GM21381 (cell line): ENCODE measurements at regions not wholly inside any gene's neighbourhood (a gene's known extent, or its start where the extent isn't known, plus 50 kb on each side); places are given as distances from the start of the nearest gene placed in this dataset.

Experiments
- ATAC-seq: cut with Tn5 transposase; IDR thresholded peaks from one replicate; pipeline ENCODE4 v1.9.1; 2021; ENCODE audit warnings: mild to moderate bottlenecking, moderate library complexity; ENCODE audit not compliant: unreplicated experiment

DNA sequence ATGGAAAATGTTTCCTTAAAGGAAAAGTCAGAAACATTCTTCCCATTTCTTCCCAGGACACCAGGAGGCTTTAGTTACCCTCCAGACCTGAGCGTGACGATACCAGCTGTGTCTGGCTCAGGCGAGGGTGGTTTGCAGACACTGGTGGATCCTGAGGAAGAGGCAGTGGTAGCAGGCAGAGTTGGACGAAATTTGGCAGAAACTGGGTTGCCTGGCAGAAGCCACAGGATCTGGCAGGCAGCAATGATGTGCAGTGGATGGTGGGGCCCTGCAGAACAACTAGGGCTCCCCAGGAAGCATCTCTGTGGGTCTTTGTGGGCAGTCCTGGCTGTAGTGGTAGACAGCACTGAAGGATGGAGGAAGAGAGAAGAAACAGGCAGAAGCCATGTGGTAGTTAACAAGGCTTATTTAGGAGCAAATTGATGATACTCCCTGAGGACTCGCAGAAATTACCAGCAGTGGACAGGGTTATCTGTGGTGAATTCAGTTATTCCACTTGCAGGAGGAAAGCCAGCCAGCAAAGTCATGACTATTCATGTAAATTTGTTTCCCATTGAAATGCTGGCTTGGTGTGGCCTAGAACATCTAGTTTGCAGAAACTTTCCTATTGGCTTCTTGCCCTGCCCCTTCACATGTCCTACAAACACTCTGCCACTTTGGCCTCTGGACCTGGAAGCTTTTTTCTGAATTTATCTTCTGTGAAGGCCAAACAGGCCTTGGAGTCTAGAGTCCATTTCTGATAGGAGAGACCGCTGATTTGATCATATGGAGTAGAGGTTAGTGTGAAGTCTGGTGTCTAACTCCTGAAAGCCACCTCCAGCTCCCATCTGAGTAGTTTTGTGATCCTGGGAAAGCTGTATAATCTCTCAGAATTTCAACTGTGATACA, 212.0 kb downstream of the DMRT2 start:
- ATAC-seq: no peak

GRCh38 chr9:1267141-1267570, 217.0 kb downstream of the DMRT2 start:
- peak; percentile 83 for ATAC-seq

- ATAC-seq: no peak
Measured at GRCh38 chr9:1267581-1267980, 217.4 kb downstream of the DMRT2 start.

DNA sequence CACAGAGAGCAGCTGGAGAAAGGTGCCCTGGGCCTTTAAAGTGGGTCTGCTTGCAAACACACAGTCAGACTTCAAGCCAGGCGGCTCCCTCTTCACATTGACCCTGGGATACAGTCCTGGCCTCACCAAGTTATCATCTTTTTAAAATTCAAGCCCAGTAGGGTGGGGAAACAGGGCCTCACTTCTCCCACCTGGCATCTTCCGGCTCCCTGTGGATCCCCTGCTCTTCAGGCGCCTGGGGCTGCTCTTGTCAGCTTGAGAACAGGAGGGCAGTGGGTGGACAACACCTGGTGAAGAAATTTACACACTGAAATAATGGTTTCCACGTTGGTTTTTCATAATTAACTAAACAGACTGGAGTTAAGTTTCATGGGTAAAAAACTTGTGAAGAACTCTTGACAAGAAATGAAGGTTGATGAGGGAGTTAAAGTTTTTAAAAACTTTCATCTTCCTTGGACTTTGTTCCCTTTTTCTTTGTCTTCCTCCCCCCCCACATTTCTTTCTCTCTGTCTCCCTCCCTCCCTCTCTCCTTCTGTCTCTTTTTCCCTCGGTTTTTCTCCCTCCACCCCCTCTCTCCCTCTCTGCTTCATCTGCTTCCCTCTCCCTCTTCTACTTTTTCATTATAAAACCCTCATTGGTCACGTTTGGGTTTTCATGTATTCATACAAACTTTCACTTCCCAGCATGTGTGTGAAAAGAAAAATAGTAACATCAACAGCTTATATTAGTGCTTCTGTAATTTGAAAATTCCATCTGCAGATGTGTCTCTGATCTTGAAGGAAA, 219.6 kb downstream of the DMRT2 start:
- ATAC-seq: no peak

DNA sequence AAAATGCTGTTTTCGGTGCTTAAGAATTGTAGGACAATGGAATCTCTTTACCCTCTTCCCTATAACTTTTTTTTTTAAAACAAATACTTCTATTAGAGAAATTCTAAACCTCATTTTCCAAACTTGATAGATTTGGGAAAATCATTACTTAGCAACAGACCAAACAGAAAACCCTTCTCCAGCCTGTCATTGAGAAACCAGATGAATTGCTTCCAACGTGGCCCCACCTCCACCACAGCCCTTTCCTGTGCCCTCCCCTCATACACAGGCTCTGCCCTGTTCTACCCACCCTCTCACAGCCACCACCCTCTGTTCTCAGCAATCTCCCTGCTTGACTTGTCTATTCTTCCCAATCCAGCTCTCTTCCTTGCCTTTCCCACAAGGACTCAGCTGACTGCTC, 221.2 kb downstream of the DMRT2 start:
- ATAC-seq: no peak

DNA sequence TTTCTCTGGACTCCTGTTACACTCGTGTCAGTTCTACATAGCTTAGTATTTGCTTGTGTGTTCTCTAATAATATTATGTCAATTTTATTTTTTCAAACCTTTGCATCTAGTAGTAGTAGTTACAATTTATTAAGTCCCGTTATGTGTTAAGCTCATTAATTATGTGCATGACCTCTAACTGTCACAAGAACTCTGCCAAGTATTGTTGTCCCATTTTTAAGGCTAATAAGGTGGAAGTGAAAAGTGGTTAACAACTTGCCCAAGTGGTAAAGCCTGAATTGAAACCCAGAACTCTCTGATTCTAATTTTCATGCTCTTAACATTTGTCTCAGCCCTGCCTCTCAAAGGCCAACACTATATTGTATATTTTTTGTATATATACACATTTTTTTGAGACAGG, 221.6 kb downstream of the DMRT2 start:
- ATAC-seq: no peak

DNA sequence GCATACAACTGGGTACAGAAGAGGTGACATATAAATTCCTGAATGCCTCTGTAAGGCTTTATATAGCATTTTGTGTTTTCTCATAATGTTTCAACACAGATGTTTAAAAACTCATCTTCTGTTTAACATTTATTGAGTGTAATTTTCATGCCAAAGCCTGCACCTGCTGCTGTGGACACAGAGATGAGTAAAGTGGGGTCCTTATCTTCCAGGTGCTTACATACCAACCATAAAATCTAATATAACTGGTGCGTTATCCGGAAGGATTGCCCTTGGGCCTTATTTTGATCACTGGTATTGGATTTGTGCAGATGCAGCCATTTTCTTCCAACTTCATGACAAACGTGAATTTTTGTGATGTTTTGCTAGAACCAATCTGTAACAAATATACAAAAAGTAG, 222.3 kb downstream of the DMRT2 start:
- ATAC-seq: no peak

DNA sequence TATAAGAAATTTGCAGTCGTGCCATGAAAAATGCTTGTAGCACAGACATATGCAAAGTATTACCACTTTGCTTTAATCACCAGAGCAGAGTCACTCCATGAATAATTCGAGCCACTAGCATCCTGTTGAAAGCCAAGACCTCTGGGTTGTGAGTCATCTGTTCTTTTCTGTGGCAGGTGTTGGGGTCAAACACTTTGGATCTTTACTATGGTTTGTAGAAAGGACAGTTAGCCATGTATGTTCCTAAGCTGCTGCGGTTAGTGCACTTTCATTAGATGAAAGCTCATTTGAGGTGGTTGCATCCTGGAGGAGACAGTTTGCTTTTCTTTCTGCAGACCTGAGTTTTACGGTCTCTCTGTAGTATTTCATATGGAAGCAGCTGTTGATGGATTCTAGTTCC, 223.7 kb downstream of the DMRT2 start:
- no peak for ATAC-seq

- ATAC-seq: no peak
Measured at GRCh38 chr9:1274334-1274733, 224.2 kb downstream of the DMRT2 start.

DNA sequence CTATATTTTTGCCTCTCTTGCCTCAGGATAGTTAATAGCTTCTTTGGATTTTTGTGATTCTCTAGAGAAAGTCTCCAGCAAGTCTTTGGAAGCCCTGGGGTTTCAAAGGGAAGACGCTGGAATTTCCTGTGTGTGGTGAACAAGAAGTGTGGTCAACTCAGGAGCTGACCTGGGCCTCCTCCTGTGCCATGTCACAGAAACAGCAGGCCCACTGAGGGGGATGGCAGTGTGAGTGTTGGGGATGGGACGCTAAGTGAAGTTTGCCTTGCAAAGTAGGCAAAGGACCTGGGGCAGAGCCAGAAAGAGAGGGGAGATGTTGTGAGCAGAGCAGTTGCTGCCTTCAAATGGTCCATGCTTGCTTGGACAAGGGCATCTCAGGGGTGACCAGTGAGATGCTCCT, 226.3 kb downstream of the DMRT2 start:
- ATAC-seq: no peak

GRCh38 chr9:1284727-1285126, 234.6 kb downstream of the DMRT2 start:
- no peak for ATAC-seq

DNA sequence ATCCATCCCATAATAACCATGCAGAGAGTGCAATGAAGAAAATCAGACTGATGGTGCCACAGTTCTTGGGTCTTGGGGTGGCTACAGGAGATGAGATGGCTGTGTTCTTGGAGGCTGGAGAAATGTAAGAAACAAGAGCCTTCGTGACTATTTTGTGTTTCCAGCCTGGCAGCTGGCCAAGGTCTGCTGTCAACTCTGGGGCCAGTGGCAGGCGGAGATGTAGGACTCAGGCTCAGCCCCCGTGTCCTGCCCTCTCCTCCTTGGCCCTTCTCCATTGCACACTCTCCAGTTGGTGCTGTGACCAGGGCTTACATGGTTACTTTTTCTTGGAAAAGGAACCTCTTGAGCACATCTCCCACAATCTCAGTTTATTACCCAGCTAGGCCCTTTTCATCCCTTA, 235.4 kb downstream of the DMRT2 start:
- no peak for ATAC-seq

GRCh38 chr9:1292384-1292783, 242.2 kb downstream of the DMRT2 start:
- no peak for ATAC-seq

GRCh38 chr9:1294641-1295258, 244.6 kb downstream of the DMRT2 start:
- ATAC-seq: no peak

DNA sequence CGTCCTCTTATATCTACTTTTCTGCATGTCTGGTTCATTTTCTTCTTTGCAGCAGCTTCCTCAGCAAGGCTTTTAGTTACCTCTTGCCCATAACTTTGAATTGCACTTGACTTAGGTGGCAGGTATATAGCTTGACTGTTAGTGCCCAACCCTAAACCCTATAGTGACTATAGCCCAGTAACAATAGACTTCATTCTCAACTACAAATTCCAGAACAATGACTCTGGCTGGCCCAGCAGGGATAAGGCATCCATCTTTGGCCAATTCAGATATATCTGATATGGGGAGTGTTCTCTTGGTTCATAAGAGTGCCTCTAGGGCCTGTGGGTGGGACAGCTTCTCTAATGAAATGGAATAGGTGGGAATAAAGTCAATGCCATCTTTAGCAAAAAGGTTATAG, 246.2 kb downstream of the DMRT2 start:
- ATAC-seq: no peak

DNA sequence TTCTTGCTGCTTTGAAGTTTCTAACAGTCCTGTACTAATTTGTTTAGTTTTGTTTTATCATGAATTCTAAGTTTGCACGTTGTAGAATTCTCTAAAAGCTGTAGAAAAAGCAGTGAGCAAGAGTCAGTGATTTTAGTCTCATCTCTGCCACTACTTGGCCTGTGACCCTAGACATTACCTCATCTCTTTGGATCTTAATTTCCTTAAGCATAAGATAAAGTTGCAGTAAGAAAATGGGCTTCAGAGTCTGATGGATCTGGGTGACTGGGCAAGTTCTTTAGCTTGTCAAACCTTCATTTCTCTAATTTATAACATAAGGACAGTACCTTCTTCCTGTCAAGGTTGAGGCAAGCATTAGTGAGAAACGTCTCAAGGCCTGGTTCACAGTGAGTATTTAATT, 247.9 kb downstream of the DMRT2 start:
- ATAC-seq: no peak

- no peak for ATAC-seq
Measured at GRCh38 chr9:1300941-1301340, 250.8 kb downstream of the DMRT2 start.

DNA sequence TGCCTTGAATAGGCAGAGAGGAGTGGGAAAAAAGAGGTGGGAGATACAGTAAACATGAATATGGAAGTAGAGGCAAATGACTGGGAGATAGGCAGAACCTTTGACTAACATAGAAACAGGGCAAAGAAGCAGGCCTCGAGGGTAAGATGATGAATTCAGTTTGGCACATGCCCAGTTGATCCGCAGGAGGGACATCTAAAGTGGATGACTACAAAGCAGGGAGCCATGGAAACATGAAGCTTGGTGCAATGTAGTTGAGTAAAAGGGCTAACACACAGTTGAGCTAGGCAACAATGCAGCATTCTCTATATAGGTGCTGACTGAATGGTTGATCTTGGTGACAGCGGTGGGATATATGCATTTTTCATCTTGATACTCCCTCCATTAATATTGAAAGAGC, 253.8 kb downstream of the DMRT2 start:
- no peak for ATAC-seq

GRCh38 chr9:1311462-1312042, 261.4 kb downstream of the DMRT2 start:
- no peak for ATAC-seq

GRCh38 chr9:1319436-1319835, 269.3 kb downstream of the DMRT2 start:
- ATAC-seq: no peak

DNA sequence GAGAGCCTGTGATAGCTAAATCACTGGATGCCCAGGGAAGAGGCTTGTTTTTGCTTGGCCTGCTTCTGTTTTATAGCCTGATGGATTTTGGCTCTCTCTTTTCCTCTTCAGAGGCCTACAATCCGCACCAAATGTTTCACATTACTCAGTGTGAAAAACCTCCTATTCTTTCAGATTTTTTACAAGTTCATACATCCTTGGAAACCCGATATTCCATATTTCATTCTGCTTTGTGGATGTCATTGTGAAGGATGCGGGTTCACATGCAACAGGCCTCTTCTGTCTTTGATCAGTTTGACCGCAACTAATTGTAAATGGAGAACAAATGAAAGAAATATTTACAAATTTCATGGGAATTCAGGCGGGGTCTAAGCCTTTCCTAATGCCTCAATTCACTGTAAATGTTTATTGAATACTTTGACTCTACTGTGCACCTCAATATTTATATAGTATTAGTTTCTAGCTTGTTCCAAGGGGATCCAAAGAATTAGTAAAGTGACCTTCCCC, 269.9 kb downstream of the DMRT2 start:
- ATAC-seq: no peak
